ENCODE measurements at regions not wholly inside any gene's neighbourhood (a gene's known extent, or its start where the extent isn't known, plus 50 kb on each side); places are given as distances from the start of the nearest gene placed in this dataset.

DNA sequence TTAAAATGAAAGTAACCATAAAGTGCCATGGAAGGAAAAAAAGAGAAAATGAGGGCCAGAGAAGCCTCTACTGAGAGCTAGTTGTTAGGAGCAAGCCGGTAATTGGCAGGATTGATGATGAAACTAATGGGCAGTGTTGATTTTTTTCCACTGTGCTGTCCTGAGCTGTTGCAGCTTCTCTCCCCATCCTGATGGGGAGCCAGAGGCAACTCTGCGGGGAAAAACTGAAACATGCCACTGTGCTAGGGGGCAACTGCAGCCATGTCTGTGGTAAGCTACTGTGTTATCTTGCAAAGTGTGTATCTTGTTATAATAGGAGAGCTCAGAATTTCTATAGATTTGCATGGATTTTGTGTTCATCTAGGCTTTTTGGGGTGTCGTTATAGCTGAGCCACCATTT, 487.9 kb downstream of the STK39 start:
- TF ChIP-seq, protein P1, sequence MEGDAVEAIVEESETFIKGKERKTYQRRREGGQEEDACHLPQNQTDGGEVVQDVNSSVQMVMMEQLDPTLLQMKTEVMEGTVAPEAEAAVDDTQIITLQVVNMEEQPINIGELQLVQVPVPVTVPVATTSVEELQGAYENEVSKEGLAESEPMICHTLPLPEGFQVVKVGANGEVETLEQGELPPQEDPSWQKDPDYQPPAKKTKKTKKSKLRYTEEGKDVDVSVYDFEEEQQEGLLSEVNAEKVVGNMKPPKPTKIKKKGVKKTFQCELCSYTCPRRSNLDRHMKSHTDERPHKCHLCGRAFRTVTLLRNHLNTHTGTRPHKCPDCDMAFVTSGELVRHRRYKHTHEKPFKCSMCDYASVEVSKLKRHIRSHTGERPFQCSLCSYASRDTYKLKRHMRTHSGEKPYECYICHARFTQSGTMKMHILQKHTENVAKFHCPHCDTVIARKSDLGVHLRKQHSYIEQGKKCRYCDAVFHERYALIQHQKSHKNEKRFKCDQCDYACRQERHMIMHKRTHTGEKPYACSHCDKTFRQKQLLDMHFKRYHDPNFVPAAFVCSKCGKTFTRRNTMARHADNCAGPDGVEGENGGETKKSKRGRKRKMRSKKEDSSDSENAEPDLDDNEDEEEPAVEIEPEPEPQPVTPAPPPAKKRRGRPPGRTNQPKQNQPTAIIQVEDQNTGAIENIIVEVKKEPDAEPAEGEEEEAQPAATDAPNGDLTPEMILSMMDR (IDR thresholded peaks at IDR 0.05): no peak
- no peak for TF ChIP-seq POLR2A (IDR thresholded peaks at IDR 0.05)
